NB4 (cell line): ENCODE measurements at regions not wholly inside any gene's neighbourhood (a gene's known extent, or its start where the extent isn't known, plus 50 kb on each side); places are given as distances from the start of the nearest gene placed in this dataset.
A peak's percentile ranks its signal among the peaks of the same experiment; 100 is the strongest.

Source experiments
- DNase-seq: peaks from one replicate; pipeline ENCODE4 v3.0.0; 2010; ENCODE audit warnings: low read depth
- H3K4me3 ChIP-seq: one replicate; pipeline ENCODE4 v1.5.1; 2011; ENCODE audit warnings: mild to moderate bottlenecking, low read depth, low read length, moderate library complexity
- CTCF ChIP-seq: IDR thresholded peaks from one replicate; pipeline ENCODE4 v1.5.1; 2012; ENCODE audit warnings: low read depth, low read length
- MAX ChIP-seq: IDR thresholded peaks from 2 replicates; pipeline ENCODE4 v1.6.1; 2011; ENCODE audit warnings: low read depth, low read length
- MYC ChIP-seq: IDR thresholded peaks from 2 replicates; pipeline ENCODE4 v1.6.1; 2011; ENCODE audit warnings: low read depth, low read length
- POLR2A ChIP-seq: IDR thresholded peaks from 2 replicates; pipeline ENCODE4 v1.6.1; 2011; ENCODE audit warnings: mild to moderate bottlenecking; ENCODE audit not compliant: insufficient read length; ENCODE audit errors: extremely low read depth

GRCh38 chr12:88932457-88932856 lies 352.2 kb upstream of the KITLG start:
- no peak overlapping the region for H3K4me3 ChIP-seq
- DNase-seq: no peak
- TF ChIP-seq CTCF (no peak), MAX (no peak), POLR2A (no peak), MYC (no peak)

DNA sequence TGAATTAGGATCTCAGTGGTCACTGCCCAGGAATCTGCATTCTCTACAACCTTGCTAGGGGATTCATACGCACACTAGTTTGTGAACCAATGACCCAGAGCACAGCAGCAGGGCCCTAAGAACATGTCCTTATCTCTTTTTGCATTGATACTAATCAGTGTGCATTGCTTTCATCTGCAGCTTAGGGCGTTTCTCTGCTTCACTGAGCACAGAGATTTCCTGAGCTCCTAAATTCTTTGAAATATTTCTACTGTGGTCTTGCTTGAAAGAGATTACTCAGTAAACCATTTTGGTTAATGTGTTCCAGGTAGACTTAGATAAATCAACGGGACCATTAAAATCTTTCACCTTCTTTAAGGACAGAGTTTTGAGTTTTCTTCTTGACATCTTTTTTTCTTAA lies 351.3 kb upstream of the KITLG start:
- H3K4me3 ChIP-seq: no peak overlapping the region
- DNase-seq: no peak
- no peak for TF ChIP-seq MYC

GRCh38 chr12:88925454-88925853 lies 345.2 kb upstream of the KITLG start:
- TF ChIP-seq MAX (no peak), MYC (no peak), CTCF (no peak), POLR2A (no peak)
- no peak for DNase-seq
- H3K4me3 ChIP-seq: no peak overlapping the region

- TF ChIP-seq POLR2A (no peak), MAX (no peak), CTCF (no peak)
- peak; percentile 14 for DNase-seq
- H3K4me3 ChIP-seq: no peak overlapping the region
These were observed 343.9 kb upstream of the KITLG start for GRCh38 chr12:88924162-88924561.

- TF ChIP-seq POLR2A (no peak), CTCF (no peak), MAX (no peak), MYC (no peak)
- no peak for DNase-seq
- no peak overlapping the region for H3K4me3 ChIP-seq
These were observed 343.4 kb upstream of the KITLG start for GRCh38 chr12:88923631-88924030.

- DNase-seq: no peak
- no peak overlapping the region for H3K4me3 ChIP-seq
- TF ChIP-seq CTCF: no peak
- TF ChIP-seq MYC: no peak
- no peak for TF ChIP-seq POLR2A
- TF ChIP-seq MAX: no peak
These were observed 342.5 kb upstream of the KITLG start for GRCh38 chr12:88922816-88923215.
